B cell (primary cell): ENCODE measurements at regions not wholly inside any gene's neighbourhood (a gene's known extent, or its start where the extent isn't known, plus 50 kb on each side); places are given as distances from the start of the nearest gene placed in this dataset.

ENCODE experiments used
- ATAC-seq: fragments of 200-7000 bp; cut with Tn5 transposase; one replicate; pipeline ENCODE4 v1.10.0; 2021; ENCODE audit warnings: low read depth, mild to moderate bottlenecking, moderate number of reproducible peaks, moderate library complexity
- CTCF ChIA-PET: fragments of 350-600 bp; sonication (Branson Sonifier 250); formaldehyde crosslinking; loops from one replicate; lab custom pipeline; 2021; ENCODE audit warnings: antibody characterized with exemption, inconsistent platforms; lab: Charles Lee
- POLR2A ChIA-PET: fragments of 350-600 bp; sonication (Branson Sonifier 250); formaldehyde crosslinking; loops from one replicate; lab custom pipeline; 2021; ENCODE audit warnings: antibody characterized with exemption; lab: Charles Lee
- DNase-seq: peaks from one replicate; pipeline ENCODE4 v3.0.0; 2013
- H2AFZ ChIP-seq: 2 replicates; pipeline ENCODE4 v1.6.1; 2012; ENCODE audit warnings: mild to moderate bottlenecking, low read depth, low read length; ENCODE audit not compliant: insufficient read depth, poor library complexity, severe bottlenecking
- H3K27ac ChIP-seq, 2 donors: 1 replicate in 1 of 2; 2 replicates in 1 of 2; pipeline ENCODE4 v1.5.1; 2012 to 2013; ENCODE audit warnings: low read length in 2 of 2, mild to moderate bottlenecking in 2 of 2, moderate library complexity in 1 of 2
- H3K27me3 ChIP-seq, 4 experiments: fragments of 200-600 bp in 1 of 4; sonication (generic) in 1 of 4; replicated peaks in 1 of 4; 1 replicate in 2 of 4; 2 replicates in 2 of 4; pipeline versions ENCODE4 v1.6.1 to v1.7.0; 2013 to 2016; ENCODE audit warnings: low read length in 3 of 4, mild to moderate bottlenecking in 2 of 4, mixed read lengths in 1 of 4, moderate library complexity in 1 of 4; ENCODE audit not compliant: insufficient read depth in 4 of 4, control insufficient read depth in 3 of 4; ENCODE audit errors: control extremely low read depth in 1 of 4
- H3K36me3 ChIP-seq, 2 experiments: replicated peaks in 1 of 2; 1 replicate in 1 of 2; 2 replicates in 1 of 2; pipeline versions ENCODE4 v1.6.1 to v1.7.1; 2013; ENCODE audit warnings: low read length in 1 of 2; ENCODE audit not compliant: insufficient read depth in 2 of 2, control insufficient read depth in 1 of 2; ENCODE audit errors: control extremely low read depth in 1 of 2, extremely low read depth in 1 of 2
- H3K4me1 ChIP-seq, 2 donors: fragments of 200-600 bp in 1 of 2; sonication (generic) in 1 of 2; 1 replicate in 1 of 2; 2 replicates in 1 of 2; pipeline versions ENCODE4 v1.5.1 to v1.6.1; 2013 to 2017; ENCODE audit warnings: low read length in 2 of 2; ENCODE audit not compliant: control insufficient read depth in 2 of 2, insufficient read depth in 2 of 2
- H3K4me2 ChIP-seq: replicated peaks from 2 replicates; pipeline ENCODE3; 2012; ENCODE audit warnings: mild to moderate bottlenecking, low read depth, low read length; ENCODE audit not compliant: poor library complexity, severe bottlenecking
- H3K4me3 ChIP-seq, 5 experiments: fragments of 200-600 bp in 1 of 5; sonication (generic) in 1 of 5; 1 replicate in 3 of 5; 2 replicates in 2 of 5; pipeline versions ENCODE4 v1.5.1 to v1.7.0; 2011 to 2016; ENCODE audit warnings: low read length in 4 of 5, mild to moderate bottlenecking in 4 of 5, low read depth in 2 of 5, control low read depth in 1 of 5, moderate library complexity in 1 of 5; ENCODE audit not compliant: insufficient read depth in 1 of 5; ENCODE audit errors: control extremely low read depth in 1 of 5, extremely low read depth in 1 of 5
- H3K79me2 ChIP-seq: fragments of 200-600 bp; sonication (generic); one replicate; pipeline ENCODE4 v1.6.0; 2016; ENCODE audit warnings: low read length; ENCODE audit not compliant: control insufficient read depth, insufficient read depth
- H3K9ac ChIP-seq: fragments of 200-600 bp; sonication (generic); 2 replicates; pipeline ENCODE4 v1.6.1; 2017; ENCODE audit warnings: mild to moderate bottlenecking, low read length, moderate library complexity
- H3K9me3 ChIP-seq, 3 donors: one replicate each; pipeline versions ENCODE4 v1.6.1 to v1.7.1; 2013; ENCODE audit warnings: low read length in 2 of 3; ENCODE audit not compliant: control insufficient read depth in 2 of 3, insufficient read depth in 1 of 3; ENCODE audit errors: control extremely low read depth in 1 of 3
- H4K20me1 ChIP-seq: 2 replicates; pipeline ENCODE4 v1.6.0; 2012; ENCODE audit warnings: mild to moderate bottlenecking, low read length; ENCODE audit not compliant: insufficient read depth, control insufficient read depth, poor library complexity, severe bottlenecking
- H3K27ac Mint-ChIP-seq: one replicate; pipeline ENCODE4 v1.8.0; 2021; ENCODE audit warnings: mixed read lengths
- H3K27me3 Mint-ChIP-seq: one replicate; pipeline ENCODE4 v1.8.0; 2021; ENCODE audit warnings: mixed read lengths
- H3K4me1 Mint-ChIP-seq: one replicate; pipeline ENCODE4 v1.8.0; 2021; ENCODE audit warnings: mixed read lengths
- H3K4me3 Mint-ChIP-seq: one replicate; pipeline ENCODE4 v1.8.0; 2021; ENCODE audit warnings: mixed read lengths
- H3K9me3 Mint-ChIP-seq: one replicate; pipeline ENCODE4 v1.8.0; 2022; ENCODE audit warnings: mixed read lengths; ENCODE audit not compliant: insufficient read depth
- CTCF ChIP-seq: fragments of 200-600 bp; IDR thresholded peaks from one replicate; pipeline ENCODE4 v1.8.0; 2022; ENCODE audit warnings: antibody characterized with exemption, mild to moderate bottlenecking
- EZH2 ChIP-seq: IDR thresholded peaks from 2 replicates; pipeline ENCODE4 v1.6.1; 2012; ENCODE audit warnings: borderline replicate concordance, low read depth, mild to moderate bottlenecking, moderate library complexity, low read length; ENCODE audit not compliant: insufficient read depth, poor library complexity, severe bottlenecking
- WGBS: methylation state at CpG from one replicate; pipeline ENCODE4 v1.1.5; 2013; ENCODE audit warnings: missing lambda C conversion rate; ENCODE audit not compliant: insufficient coverage; 5-methylcytosine and 5-hydroxymethylcytosine counted together
- intact Hi-C: fragments of 100-400 bp; cut with micrococcal nuclease; formaldehyde crosslinking; loops from one replicate; pipeline ENCODE4 v1.10.0; 2022

GRCh38 chr10:128530946-128531345 is 404.7 kb upstream of the MKI67 start:
- Histone ChIP-seq H3K4me3 (no peak overlapping the region), H3K4me1 (no peaks in the 10 kb centered on the region), H3K27me3 (no peaks in the 10 kb centered on the region), H4K20me1 (no peaks in the 10 kb centered on the region), H3K4me2 (no peak overlapping the region), H3K79me2 (no peaks in the 10 kb centered on the region), H3K9ac (no peak overlapping the region), H3K36me3 (no peaks in the 10 kb centered on the region), H3K9me3 (peaks cover 0 to 9% (median 0%) of the 10 kb centered on the region in 3 donors), H2AFZ (no peak overlapping the region), H3K27ac (no peak overlapping the region)
- POLR2A ChIA-PET: no interaction called here
- DNase-seq (no peak), ATAC-seq (no peak)
- peaks cover 7% of the 10 kb centered on the region for H3K27me3 Mint-ChIP-seq
- H3K9me3 Mint-ChIP-seq: no peaks in the 10 kb centered on the region
- H3K27ac Mint-ChIP-seq: no peak overlapping the region
- TF ChIP-seq EZH2 (no peak), CTCF (no peak)
- CTCF ChIA-PET: interaction anchor here (0.9 kb wide), 1 partner anchor 8 kb away, joined by 3 read pairs; no protein-coding TSS in a partner anchor
- intact Hi-C loops: no loop called here
- no peaks in the 10 kb centered on the region for H3K4me1 Mint-ChIP-seq
- 56% methylated on average over 2 of the region's 2 CpGs for WGBS
- H3K4me3 Mint-ChIP-seq: no peak overlapping the region

- H4K20me1 ChIP-seq: no peaks in the 10 kb centered on the region
- H3K9me3 ChIP-seq: peaks cover 0 to 2% (median 0%) of the 10 kb centered on the region in 3 donors
- Mint-ChIP-seq H3K27me3 (peaks cover 28% of the 10 kb centered on the region), H3K27ac (no peak overlapping the region), H3K4me3 (no peak overlapping the region), H3K9me3 (no peaks in the 10 kb centered on the region), H3K4me1 (no peaks in the 10 kb centered on the region)
- H3K27ac ChIP-seq: no peak overlapping the region
- intact Hi-C loops: no loop called here
- TF ChIP-seq CTCF: no peak
- TF ChIP-seq EZH2: no peak
- no peak overlapping the region for H3K4me2 ChIP-seq
- H3K36me3 ChIP-seq: no peaks in the 10 kb centered on the region
- ChIA-PET POLR2A (no interaction called here), CTCF (no interaction called here)
- H3K4me1 ChIP-seq: no peaks in the 10 kb centered on the region
- peaks cover 0 to 6% (median 4%) of the 10 kb centered on the region in 4 experiments for H3K27me3 ChIP-seq
- H3K4me3 ChIP-seq: no peak overlapping the region
- DNase-seq (no peak), ATAC-seq (no peak)
- WGBS: 80% methylated on average over 1 of the region's 5 CpGs
- no peaks in the 10 kb centered on the region for H3K79me2 ChIP-seq
- H3K9ac ChIP-seq: no peak overlapping the region
- no peak overlapping the region for H2AFZ ChIP-seq
Measured at GRCh38 chr10:128534686-128535085, 408.5 kb upstream of the MKI67 start.
